GM18498 (cell line): ENCODE measurements at regions not wholly inside any gene's neighbourhood (a gene's known extent, or its start where the extent isn't known, plus 50 kb on each side); places are given as distances from the start of the nearest gene placed in this dataset.
"Not testable (repeated sequence)": the region's sequence is repeated elsewhere in the genome, so short reads cannot be mapped to it uniquely, and the experiment has no call there.

Experiments
- ATAC-seq: cut with Tn5 transposase; IDR thresholded peaks from one replicate; pipeline ENCODE4 v1.9.1; 2021; ENCODE audit warnings: mild to moderate bottlenecking, moderate library complexity; ENCODE audit not compliant: unreplicated experiment

DNA sequence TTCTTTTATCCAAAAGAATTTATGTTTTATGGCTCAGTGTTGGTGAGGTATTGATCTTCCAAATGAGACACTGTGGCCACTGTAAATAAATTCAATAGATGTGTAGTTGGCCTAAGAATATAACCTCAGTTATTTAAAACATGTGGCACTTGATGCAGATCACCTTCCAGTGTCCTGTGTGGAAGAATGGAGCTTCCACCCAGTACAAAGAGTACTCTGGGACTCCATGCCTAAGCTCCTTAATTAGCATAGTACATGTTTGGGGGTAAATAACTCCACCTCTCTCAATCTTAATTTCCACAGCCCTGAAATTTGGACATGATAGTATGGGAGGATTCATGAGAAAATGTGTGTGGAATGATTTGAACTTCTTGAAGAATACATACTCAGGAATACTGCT, 105.7 kb downstream of the SPDYE17 start:
- ATAC-seq: not testable (repeated sequence)

DNA sequence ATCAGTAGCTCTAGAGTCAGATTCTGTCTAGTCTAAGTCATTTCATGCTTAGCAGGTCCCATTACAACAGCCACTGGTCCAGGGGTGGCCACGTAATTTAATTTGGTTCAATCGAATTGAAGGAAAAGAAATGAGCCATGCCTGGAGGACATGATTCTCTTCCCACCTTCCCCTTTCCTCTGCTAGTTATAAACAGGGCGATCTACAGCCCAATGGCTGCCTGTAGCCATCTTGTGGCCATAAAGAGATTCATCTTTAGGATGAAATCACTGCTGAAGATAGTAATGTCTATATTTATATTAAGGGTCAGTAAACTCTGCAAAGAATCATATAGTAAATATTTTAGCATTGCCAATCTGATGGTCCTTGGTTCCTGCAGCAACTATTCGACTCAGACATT, 107.4 kb downstream of the SPDYE17 start:
- not testable (repeated sequence) for ATAC-seq

GRCh38 chr7:76918619-76919018, 113.5 kb downstream of the SPDYE17 start:
- ATAC-seq: peak; percentile 59

GRCh38 chr7:76914361-76914760, 117.8 kb downstream of the SPDYE17 start:
- not testable (repeated sequence) for ATAC-seq

GRCh38 chr7:76912011-76912814, 119.9 kb downstream of the SPDYE17 start:
- ATAC-seq: peak; percentile 62

GRCh38 chr7:76904688-76905087, 127.5 kb downstream of the SPDYE17 start:
- ATAC-seq: not testable (repeated sequence)

DNA sequence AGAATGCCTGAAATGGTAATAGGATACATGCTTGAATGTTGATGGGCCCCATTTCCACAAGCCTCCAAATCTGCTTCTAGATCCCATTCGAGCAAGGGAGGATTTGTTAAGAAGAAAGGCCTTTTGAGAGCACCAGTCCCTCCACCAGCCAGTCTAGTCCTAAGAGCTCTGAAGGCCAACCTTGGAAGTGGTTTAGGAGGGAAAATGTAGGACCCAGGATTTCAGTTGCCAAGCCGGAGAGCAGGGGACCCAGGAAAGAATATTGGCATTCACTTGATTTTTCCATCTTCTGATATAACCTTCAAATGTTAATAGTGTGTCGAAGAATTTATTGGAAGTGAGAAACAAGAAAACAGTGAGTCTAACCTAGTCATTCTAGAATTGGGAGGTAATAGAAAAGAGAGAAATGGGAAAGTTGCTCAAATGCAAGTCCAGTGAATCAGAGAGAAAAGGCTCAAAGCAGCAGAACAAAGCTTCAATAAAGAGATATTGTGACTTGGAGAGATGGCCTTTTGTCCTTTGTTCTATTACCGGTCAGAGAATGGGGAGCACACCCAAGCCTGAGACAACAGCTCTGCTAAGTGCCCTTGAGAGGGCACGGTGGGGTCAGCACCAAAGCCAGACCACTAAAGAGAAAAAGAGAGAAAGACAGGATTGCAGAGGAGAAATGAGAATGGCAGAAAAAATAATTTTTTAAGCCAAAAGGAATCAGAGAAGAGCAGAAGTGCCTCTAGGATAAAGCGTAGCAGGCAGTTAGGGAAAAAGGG, 130.0 kb downstream of the SPDYE17 start:
- ATAC-seq: not testable (repeated sequence)

GRCh38 chr7:76898807-76899206, 133.4 kb downstream of the SPDYE17 start:
- not testable (repeated sequence) for ATAC-seq

GRCh38 chr7:76897007-76897406, 135.2 kb downstream of the SPDYE17 start:
- ATAC-seq: not testable (repeated sequence)

GRCh38 chr7:76895696-76896095, 136.5 kb downstream of the SPDYE17 start:
- ATAC-seq: not testable (repeated sequence)

- not testable (repeated sequence) for ATAC-seq
Measured at GRCh38 chr7:76891771-76892170, 140.4 kb downstream of the SPDYE17 start.

DNA sequence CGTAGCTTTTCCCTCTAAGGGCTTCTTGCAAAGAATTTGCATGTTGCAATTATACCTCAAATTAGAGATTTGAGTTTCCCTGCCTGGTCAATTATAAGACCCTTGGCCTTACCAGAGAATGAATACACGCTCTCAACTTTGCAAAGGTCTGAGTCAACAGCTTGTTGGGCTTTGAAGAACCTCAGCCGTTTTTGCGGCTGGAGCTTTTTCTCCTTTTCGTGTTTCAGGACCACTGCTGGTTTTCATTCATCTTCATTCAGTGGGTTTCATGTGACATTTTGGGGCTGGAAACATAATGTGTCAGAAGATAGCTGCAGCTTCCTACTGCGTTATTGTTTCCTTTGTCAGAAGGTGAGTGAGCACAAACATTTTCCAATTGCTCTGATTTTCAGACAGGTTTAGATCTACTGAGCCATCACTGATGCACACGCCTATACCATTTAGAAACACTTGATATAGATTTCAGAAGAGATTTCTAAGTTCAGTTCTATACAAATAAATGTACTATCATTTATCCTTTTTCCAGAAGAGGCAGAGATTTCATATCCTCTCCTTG, 152.3 kb downstream of the SPDYE17 start:
- not testable (repeated sequence) for ATAC-seq

- not testable (repeated sequence) for ATAC-seq
Measured at GRCh38 chr7:76875760-76876159, 156.4 kb downstream of the SPDYE17 start.

GRCh38 chr7:76870504-76870808, 161.7 kb downstream of the SPDYE17 start:
- not testable (repeated sequence) for ATAC-seq

GRCh38 chr7:76867364-76867889, 164.7 kb downstream of the SPDYE17 start:
- not testable (repeated sequence) for ATAC-seq

GRCh38 chr7:76863150-76863773, 168.9 kb downstream of the SPDYE17 start:
- not testable (repeated sequence) for ATAC-seq

DNA sequence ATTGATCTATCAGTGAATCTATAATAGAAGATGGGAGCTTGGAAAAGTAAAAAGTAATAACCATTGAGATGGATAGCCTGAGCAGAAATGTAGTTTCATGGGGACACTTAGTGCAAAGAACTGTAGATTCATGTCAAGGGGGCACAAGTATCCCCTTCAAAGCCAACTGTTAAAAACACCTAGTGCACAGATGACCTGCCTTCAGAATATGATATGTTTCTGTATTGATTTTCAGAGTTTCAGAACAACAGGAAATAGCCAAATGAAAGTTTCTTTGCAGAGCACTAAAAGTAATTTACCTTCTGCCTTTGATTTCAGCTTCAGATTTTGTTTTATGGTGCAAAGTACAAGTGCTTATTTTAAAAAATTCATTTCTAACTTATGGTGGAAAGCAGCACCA, 169.9 kb downstream of the SPDYE17 start:
- ATAC-seq: peak; percentile 57

- peak; percentile 49 for ATAC-seq
Measured at GRCh38 chr7:76859933-76860332, 172.2 kb downstream of the SPDYE17 start.

GRCh38 chr7:76854631-76855030, 177.5 kb downstream of the SPDYE17 start:
- not testable (repeated sequence) for ATAC-seq

DNA sequence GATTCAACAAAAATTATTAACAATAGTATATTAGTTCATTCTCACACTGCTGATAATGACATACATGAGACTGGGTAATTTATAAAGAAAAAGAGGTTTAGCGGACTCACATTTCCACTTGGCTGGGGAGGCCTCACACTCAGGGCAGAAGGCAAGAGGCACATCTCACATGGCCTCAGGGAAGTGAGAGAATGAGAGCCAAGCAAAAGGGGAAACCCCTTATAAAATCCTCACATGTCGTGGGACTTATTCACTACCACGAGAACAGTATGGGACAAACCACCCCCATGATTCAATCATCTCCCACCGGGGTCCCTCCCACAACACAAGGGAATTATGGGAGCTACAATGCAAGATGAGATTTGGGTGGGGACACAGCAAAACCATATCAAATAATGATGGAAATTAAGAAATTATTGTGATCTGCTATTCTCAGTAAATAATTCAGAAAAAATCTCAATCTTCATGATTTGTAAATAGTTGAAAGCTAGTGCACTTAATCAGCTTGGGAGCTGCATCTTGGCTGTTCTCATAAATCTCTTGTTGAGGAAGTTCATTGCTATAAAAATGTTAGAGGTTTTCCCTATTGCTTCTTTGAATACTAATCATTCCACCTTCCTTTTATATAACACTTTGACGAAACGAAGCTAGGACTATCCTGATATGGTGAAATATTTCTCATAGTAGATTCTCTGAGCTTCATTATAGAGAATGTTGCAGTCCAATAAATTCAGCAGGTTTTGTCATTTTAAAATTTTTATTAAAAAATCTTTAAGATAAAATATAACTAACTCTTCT, 179.2 kb downstream of the SPDYE17 start:
- not testable (repeated sequence) for ATAC-seq
